ENCODE measurements at regions not wholly inside any gene's neighbourhood (a gene's known extent, or its start where the extent isn't known, plus 50 kb on each side); places are given as distances from the start of the nearest gene placed in this dataset.

GRCh38 chr18:15028037-15028436 lies 280.1 kb downstream of the ANKRD30B start:
- TF ChIP-seq CTCF (IDR thresholded peaks at IDR 0.05), result peak; percentile 21; the same call in 1 of the 2 replicates
